CD4-positive, CD25-positive, alpha-beta regulatory T cell (primary cell): ENCODE measurements at regions not wholly inside any gene's neighbourhood (a gene's known extent, or its start where the extent isn't known, plus 50 kb on each side); places are given as distances from the start of the nearest gene placed in this dataset.

ENCODE experiments used
- ATAC-seq, 2 donors: fragments of 150-1000 bp; cut with Tn5 transposase; one replicate each; pipeline ENCODE4 v1.10.0; 2021; ENCODE audit warnings: low read depth in 2 of 2, moderate number of reproducible peaks in 2 of 2, moderate library complexity in 1 of 2
- DNase-seq, 3 donors: peaks; one replicate each; pipeline versions ENCODE4 v3.0.0 to v3.0.0-alpha.2; 2012 to 2022; ENCODE audit warnings: mixed read lengths in 1 of 3
- H3K27ac ChIP-seq: one replicate; pipeline ENCODE4 v1.7.0; 2013; ENCODE audit warnings: mild to moderate bottlenecking, low read length; ENCODE audit not compliant: insufficient read depth, poor library complexity, severe bottlenecking
- H3K27me3 ChIP-seq: one replicate; pipeline ENCODE4 v1.7.0; 2013; ENCODE audit warnings: low read length; ENCODE audit not compliant: control insufficient read depth, insufficient read depth
- H3K36me3 ChIP-seq: one replicate; pipeline ENCODE4 v1.7.0; 2013; ENCODE audit warnings: mild to moderate bottlenecking, low read length, moderate library complexity; ENCODE audit not compliant: control insufficient read depth, insufficient read depth
- H3K4me1 ChIP-seq: 2 replicates; pipeline ENCODE4 v1.7.0; 2013; ENCODE audit warnings: mild to moderate bottlenecking, low read length; ENCODE audit not compliant: insufficient read depth, control insufficient read depth, poor library complexity, severe bottlenecking
- H3K4me3 ChIP-seq: one replicate; pipeline ENCODE4 v1.7.0; 2013; ENCODE audit warnings: low read depth, mild to moderate bottlenecking, low read length, moderate library complexity
- H3K9me3 ChIP-seq, 2 experiments: 1 replicate in 1 of 2; 2 replicates in 1 of 2; pipeline ENCODE4 v1.7.0; 2013; ENCODE audit warnings: low read length in 2 of 2, mild to moderate bottlenecking in 1 of 2, moderate library complexity in 1 of 2; ENCODE audit not compliant: control insufficient read depth in 2 of 2
- H3K27ac Mint-ChIP-seq, 3 donors: one replicate each; pipeline ENCODE4 v1.8.0; 2020 to 2022; ENCODE audit warnings: mild to moderate bottlenecking in 3 of 3, mixed read lengths in 3 of 3, moderate library complexity in 2 of 3
- H3K27me3 Mint-ChIP-seq: one replicate; pipeline ENCODE4 v1.8.0; 2022; ENCODE audit warnings: mild to moderate bottlenecking, mixed read lengths
- H3K36me3 Mint-ChIP-seq: one replicate; pipeline ENCODE4 v1.8.0; 2020; ENCODE audit warnings: mixed read lengths
- H3K4me1 Mint-ChIP-seq, 4 donors: one replicate each; pipeline ENCODE4 v1.8.0; 2020 to 2022; ENCODE audit warnings: mixed read lengths in 4 of 4, mild to moderate bottlenecking in 1 of 4
- H3K4me3 Mint-ChIP-seq, 4 donors: one replicate each; pipeline ENCODE4 v1.8.0; 2020 to 2022; ENCODE audit warnings: mild to moderate bottlenecking in 4 of 4, mixed read lengths in 4 of 4, moderate library complexity in 3 of 4
- H3K9me3 Mint-ChIP-seq, 7 donors: one replicate each; pipeline ENCODE4 v1.8.0; 2020 to 2022; ENCODE audit warnings: mixed read lengths in 7 of 7, mild to moderate bottlenecking in 3 of 7, moderate library complexity in 2 of 7

DNA sequence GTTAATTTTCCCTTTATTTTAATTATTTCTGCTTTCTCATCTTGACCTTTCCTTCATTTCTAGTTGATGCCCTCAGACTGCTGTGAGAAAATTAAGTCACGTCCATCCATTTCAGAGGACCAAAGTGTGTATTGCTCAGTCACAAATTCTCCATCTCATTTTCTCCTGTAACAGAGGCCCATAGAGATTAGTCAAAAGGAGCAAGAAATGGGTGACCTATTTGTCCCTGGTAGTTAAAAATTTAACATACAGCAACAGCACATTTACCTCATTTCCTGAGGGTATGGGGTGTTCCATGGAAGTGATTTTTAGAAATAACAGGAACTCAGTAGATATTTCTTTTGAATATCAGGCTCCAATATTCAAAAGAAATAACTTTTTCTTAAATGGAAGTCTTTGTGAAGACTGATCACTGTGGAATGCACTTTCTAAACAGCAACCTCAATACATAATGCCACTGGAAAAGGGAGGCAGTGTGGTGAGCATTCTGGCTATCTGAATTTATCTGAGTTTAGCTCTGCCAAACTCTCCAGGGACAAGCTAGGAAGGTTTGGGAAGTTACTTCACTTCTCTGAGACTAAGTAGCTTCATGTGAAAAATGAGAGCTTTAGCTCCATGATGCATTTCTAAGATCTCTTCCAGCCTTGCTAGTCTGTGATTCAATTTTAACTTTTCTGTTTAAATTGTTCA lies 808.2 kb downstream of the SQOR start:
- H3K9me3 Mint-ChIP-seq: peaks cover 1 to 17% (median 8%) of the 10 kb centered on the region in 7 donors
- no peaks in the 10 kb centered on the region for H3K4me1 ChIP-seq
- ATAC-seq (no peak), DNase-seq (no peak)
- no peak overlapping the region for H3K27ac ChIP-seq
- H3K27me3 Mint-ChIP-seq: no peaks in the 10 kb centered on the region
- no peak overlapping the region for H3K27ac Mint-ChIP-seq
- H3K36me3 ChIP-seq: no peaks in the 10 kb centered on the region
- no peak overlapping the region for H3K4me3 ChIP-seq
- no peaks in the 10 kb centered on the region for H3K27me3 ChIP-seq
- H3K9me3 ChIP-seq: no peaks in the 10 kb centered on the region
- H3K4me1 Mint-ChIP-seq: no peaks in the 10 kb centered on the region
- H3K36me3 Mint-ChIP-seq: no peaks in the 10 kb centered on the region
- H3K4me3 Mint-ChIP-seq: no peak overlapping the region

DNA sequence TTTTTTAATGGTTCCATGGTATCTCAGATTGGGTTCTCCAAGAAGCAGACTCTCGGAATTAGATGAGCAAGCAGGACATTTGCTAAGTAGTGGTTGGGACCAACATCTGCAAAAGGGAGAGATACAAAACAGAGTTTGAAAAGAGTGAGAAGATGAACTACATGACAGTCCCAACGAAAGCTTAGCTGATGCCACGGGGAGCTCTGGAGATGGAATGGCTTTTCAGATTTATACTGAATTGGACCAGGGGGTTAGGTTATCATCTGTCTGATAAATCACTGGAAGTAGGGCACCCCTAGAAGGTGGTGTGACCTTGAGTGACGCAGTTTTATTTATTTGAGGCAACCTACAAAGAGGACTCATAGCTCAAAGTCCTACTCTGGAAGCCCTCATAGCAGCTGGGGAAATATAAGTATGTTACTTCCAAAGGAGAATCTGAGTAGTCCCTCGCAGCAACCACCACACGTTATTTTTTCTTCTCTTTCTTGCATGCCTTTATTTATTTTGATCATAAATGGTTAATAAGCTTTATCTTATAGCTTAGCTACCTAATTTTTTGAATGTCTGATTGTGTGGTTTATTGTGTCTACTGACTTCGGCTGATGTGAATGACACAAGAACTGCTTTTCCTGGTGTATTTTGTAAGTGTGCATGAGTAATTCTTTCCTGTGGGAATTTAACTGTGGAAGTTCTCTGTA lies 815.4 kb downstream of the SQOR start:
- peaks cover 0 to 3% of the 10 kb centered on the region in 2 experiments for H3K9me3 ChIP-seq
- Mint-ChIP-seq H3K27me3 (no peaks in the 10 kb centered on the region), H3K4me3 (no peak overlapping the region), H3K36me3 (no peaks in the 10 kb centered on the region), H3K27ac (no peak overlapping the region), H3K9me3 (peaks cover 2 to 24% (median 4%) of the 10 kb centered on the region in 7 donors), H3K4me1 (no peaks in the 10 kb centered on the region)
- DNase-seq (no peak), ATAC-seq (no peak)
- no peaks in the 10 kb centered on the region for H3K4me1 ChIP-seq
- H3K27me3 ChIP-seq: no peaks in the 10 kb centered on the region
- no peak overlapping the region for H3K27ac ChIP-seq
- no peak overlapping the region for H3K4me3 ChIP-seq
- no peaks in the 10 kb centered on the region for H3K36me3 ChIP-seq

DNA sequence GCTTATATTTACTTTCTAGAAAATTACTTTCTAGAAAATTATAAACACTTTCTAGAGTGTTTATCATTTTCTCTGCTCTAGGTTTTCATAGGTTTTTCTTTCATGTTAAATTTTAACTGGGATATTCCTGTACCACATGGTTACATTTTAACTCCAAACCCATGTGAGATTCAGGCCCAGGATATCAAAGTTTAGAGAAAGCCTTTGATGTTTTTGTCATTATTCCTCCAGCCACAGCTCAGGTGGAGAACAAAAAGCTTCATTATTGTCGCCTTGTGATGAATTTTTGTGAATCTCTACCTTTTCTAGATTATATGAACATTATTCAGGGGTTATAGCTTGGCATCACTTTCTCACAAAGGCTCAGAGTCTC lies 816.0 kb downstream of the SQOR start:
- no peaks in the 10 kb centered on the region for H3K27me3 ChIP-seq
- Mint-ChIP-seq H3K27me3 (no peaks in the 10 kb centered on the region), H3K4me1 (no peaks in the 10 kb centered on the region), H3K9me3 (peaks cover 2 to 18% (median 3%) of the 10 kb centered on the region in 7 donors), H3K27ac (no peak overlapping the region), H3K36me3 (no peaks in the 10 kb centered on the region), H3K4me3 (no peak overlapping the region)
- H3K36me3 ChIP-seq: no peaks in the 10 kb centered on the region
- peaks cover 0 to 3% of the 10 kb centered on the region in 2 experiments for H3K9me3 ChIP-seq
- ATAC-seq (no peak), DNase-seq (no peak)
- no peak overlapping the region for H3K27ac ChIP-seq
- no peaks in the 10 kb centered on the region for H3K4me1 ChIP-seq
- H3K4me3 ChIP-seq: no peak overlapping the region

DNA sequence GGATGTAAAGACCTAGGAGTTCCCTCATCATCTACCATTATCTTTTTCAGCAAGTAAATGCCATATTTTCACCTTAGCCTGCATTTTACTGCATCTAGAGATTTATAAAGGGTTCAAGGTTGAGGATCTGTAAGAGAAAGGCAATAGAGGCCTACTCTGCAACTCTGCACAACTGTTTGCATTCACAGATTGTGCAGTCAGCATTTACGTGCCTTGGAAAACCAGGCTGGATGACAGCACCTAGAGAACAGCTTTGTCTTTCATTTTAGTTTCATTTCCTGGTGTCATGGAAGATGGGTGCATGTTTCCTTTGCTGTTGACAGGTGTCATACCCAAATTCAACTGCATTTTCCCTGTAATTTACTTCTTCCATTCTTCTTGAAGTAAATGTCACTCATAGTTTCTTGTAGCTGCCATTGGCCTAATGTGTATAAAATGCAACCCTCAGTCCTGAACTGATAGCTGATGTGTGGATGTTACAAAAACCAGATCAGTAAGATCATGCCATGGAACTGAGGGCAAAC lies 817.5 kb downstream of the SQOR start:
- Mint-ChIP-seq H3K4me3 (no peak overlapping the region), H3K9me3 (peaks cover 2 to 18% (median 4%) of the 10 kb centered on the region in 7 donors), H3K27me3 (no peaks in the 10 kb centered on the region), H3K27ac (no peak overlapping the region), H3K36me3 (no peaks in the 10 kb centered on the region), H3K4me1 (no peaks in the 10 kb centered on the region)
- DNase-seq (no peak), ATAC-seq (no peak)
- no peaks in the 10 kb centered on the region for H3K36me3 ChIP-seq
- H3K4me3 ChIP-seq: no peak overlapping the region
- no peaks in the 10 kb centered on the region for H3K4me1 ChIP-seq
- H3K27me3 ChIP-seq: no peaks in the 10 kb centered on the region
- H3K27ac ChIP-seq: no peak overlapping the region
- H3K9me3 ChIP-seq: peaks cover 0 to 7% of the 10 kb centered on the region in 2 experiments

DNA sequence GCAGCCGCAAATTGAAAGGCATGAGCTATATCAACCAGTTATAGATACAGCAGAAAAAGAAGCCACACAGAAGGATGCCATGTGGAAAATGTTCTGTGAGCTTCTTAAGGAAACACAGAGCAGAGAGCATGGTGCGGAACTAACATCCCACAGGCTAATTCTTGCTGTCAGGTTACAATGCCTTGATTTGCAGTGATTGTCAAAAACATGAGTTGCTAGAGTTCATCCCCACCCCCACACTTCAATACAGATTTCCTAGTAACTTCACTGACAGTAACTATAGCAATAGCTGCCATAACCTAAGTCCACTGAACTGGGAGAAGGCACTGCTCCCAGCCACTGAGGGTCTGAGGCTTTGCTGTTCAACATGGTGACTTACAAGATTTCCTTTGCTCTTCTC lies 821.6 kb downstream of the SQOR start:
- no peak overlapping the region for H3K27ac Mint-ChIP-seq
- H3K36me3 Mint-ChIP-seq: no peaks in the 10 kb centered on the region
- no peak overlapping the region for H3K4me3 Mint-ChIP-seq
- H3K4me1 Mint-ChIP-seq: peaks cover 0 to 10% (median 0%) of the 10 kb centered on the region in 4 donors
- Histone ChIP-seq H3K27ac (no peak overlapping the region), H3K9me3 (peaks cover 0 to 4% of the 10 kb centered on the region in 2 experiments), H3K27me3 (no peaks in the 10 kb centered on the region), H3K36me3 (no peaks in the 10 kb centered on the region), H3K4me1 (no peaks in the 10 kb centered on the region), H3K4me3 (no peak overlapping the region)
- no peaks in the 10 kb centered on the region for H3K27me3 Mint-ChIP-seq
- H3K9me3 Mint-ChIP-seq: peaks cover 0 to 11% (median 7%) of the 10 kb centered on the region in 7 donors
- ATAC-seq: no peak
- DNase-seq: no peak

DNA sequence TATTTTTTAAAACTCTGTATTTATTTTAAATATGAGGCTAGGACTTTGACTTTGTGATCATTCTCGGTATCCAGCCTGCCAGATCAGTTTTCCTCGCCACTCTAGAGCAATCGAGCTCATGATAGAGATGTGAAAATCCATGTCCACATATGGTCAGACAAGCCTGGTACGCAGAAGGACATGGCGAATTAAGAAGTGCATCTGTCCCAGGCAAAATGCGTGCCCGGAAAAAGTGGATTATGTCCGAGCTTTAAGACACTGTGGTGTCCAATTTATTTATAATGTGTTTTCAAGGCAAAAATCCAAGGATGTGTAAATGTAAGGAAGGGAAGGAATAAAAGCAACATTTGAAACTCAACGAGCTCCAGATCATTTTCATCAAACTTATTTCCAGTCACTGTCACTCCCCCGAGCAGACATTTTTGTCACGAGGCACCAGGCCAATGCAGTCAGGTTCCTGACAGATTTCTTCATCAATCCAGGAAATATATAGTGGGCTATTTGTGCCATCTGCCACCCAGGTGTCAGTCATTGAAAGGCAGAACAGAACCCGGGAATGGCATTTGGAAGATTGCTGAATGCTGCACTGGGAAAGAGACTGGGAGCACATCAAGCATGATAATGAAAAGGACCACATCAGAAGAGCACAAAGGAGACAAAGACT lies 825.7 kb downstream of the SQOR start:
- Mint-ChIP-seq H3K9me3 (peaks cover 0 to 17% (median 8%) of the 10 kb centered on the region in 7 donors), H3K27ac (no peak overlapping the region), H3K4me3 (no peak overlapping the region), H3K4me1 (peaks cover 0 to 10% (median 0%) of the 10 kb centered on the region in 4 donors), H3K36me3 (no peaks in the 10 kb centered on the region), H3K27me3 (no peaks in the 10 kb centered on the region)
- ATAC-seq (no peak), DNase-seq (no peak)
- Histone ChIP-seq H3K36me3 (no peaks in the 10 kb centered on the region), H3K9me3 (peaks cover 0 to 4% of the 10 kb centered on the region in 2 experiments), H3K27ac (no peak overlapping the region), H3K4me3 (no peak overlapping the region), H3K4me1 (no peaks in the 10 kb centered on the region), H3K27me3 (no peaks in the 10 kb centered on the region)

DNA sequence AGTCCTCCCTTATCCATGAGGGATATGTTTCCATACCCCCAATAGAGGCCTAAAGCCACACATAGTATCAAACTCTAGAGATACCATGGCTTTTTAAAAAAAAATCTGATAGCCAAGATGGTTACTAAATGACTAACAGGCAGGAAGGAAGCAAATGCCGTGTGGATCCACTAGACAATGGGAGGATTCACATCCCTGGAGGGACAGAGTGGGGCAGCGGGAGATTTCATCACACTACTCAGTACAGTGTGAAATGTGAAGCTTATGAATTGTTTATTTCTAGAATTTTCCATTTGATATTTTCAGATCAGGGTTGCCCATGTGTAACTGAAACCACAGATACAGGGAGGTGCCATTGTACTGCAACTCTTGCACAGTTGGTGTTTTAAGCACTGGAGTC lies 826.6 kb downstream of the SQOR start:
- Mint-ChIP-seq H3K9me3 (peaks cover 0 to 17% (median 8%) of the 10 kb centered on the region in 7 donors), H3K27me3 (no peaks in the 10 kb centered on the region)
- no peak for ATAC-seq

More for the DNA sequence above, 826.6 kb downstream of the SQOR start:
- Histone ChIP-seq H3K27me3 (no peaks in the 10 kb centered on the region), H3K9me3 (no peaks in the 10 kb centered on the region), H3K4me1 (no peaks in the 10 kb centered on the region), H3K4me3 (no peak overlapping the region), H3K36me3 (no peaks in the 10 kb centered on the region), H3K27ac (no peak overlapping the region)
- H3K27ac Mint-ChIP-seq: no peak overlapping the region
- no peak for DNase-seq
- H3K4me1 Mint-ChIP-seq: peaks cover 0 to 10% (median 0%) of the 10 kb centered on the region in 4 donors
- H3K4me3 Mint-ChIP-seq: no peak overlapping the region
- no peaks in the 10 kb centered on the region for H3K36me3 Mint-ChIP-seq
